Hepatocyte (in vitro differentiated cells): ENCODE measurements at regions not wholly inside any gene's neighbourhood (a gene's known extent, or its start where the extent isn't known, plus 50 kb on each side); places are given as distances from the start of the nearest gene placed in this dataset.

Experiments used
- DNase-seq: peaks from one replicate; pipeline ENCODE4 v3.0.0-alpha.2; 2016; ENCODE audit warnings: low spot score
- H2AFZ ChIP-seq: fragments of 200-600 bp; sonication (generic); 2 replicates; pipeline ENCODE4 v1.6.0; 2016; ENCODE audit warnings: antibody characterized with exemption, mild to moderate bottlenecking
- H3K27ac ChIP-seq: fragments of 200-600 bp; sonication (generic); 2 replicates; pipeline ENCODE4 v1.5.1; 2016; ENCODE audit warnings: mild to moderate bottlenecking
- H3K27me3 ChIP-seq: fragments of 200-600 bp; sonication (generic); 2 replicates; pipeline ENCODE4 v1.6.1; 2016
- H3K36me3 ChIP-seq: fragments of 200-600 bp; sonication (generic); replicated peaks from 2 replicates; pipeline ENCODE4 v1.5.1; 2016; ENCODE audit warnings: low read depth; ENCODE audit not compliant: insufficient read depth
- H3K4me1 ChIP-seq: fragments of 200-600 bp; sonication (generic); 2 replicates; pipeline ENCODE4 v1.5.1; 2016; ENCODE audit warnings: mild to moderate bottlenecking, moderate library complexity; ENCODE audit not compliant: insufficient read depth
- H3K4me2 ChIP-seq: fragments of 200-600 bp; sonication (generic); 2 replicates; pipeline ENCODE4 v1.6.0; 2016
- H3K4me3 ChIP-seq: fragments of 200-600 bp; sonication (generic); 2 replicates; pipeline ENCODE4 v1.5.1; 2016; ENCODE audit warnings: mild to moderate bottlenecking
- H3K79me2 ChIP-seq: fragments of 200-600 bp; sonication (generic); 2 replicates; pipeline ENCODE4 v1.6.0; 2017; ENCODE audit warnings: mild to moderate bottlenecking
- H3K9me2 ChIP-seq: fragments of 200-600 bp; sonication (generic); replicated peaks from 2 replicates; pipeline ENCODE4 v1.6.0; 2017; ENCODE audit warnings: mild to moderate bottlenecking; ENCODE audit not compliant: insufficient read depth
- H3K9me3 ChIP-seq: fragments of 200-600 bp; sonication (generic); 2 replicates; pipeline ENCODE4 v1.5.1; 2016; ENCODE audit warnings: low read depth, mild to moderate bottlenecking
- H4K20me1 ChIP-seq: fragments of 200-600 bp; sonication (generic); 2 replicates; pipeline ENCODE4 v1.6.0; 2016; ENCODE audit warnings: mild to moderate bottlenecking; ENCODE audit not compliant: insufficient read depth, poor library complexity, severe bottlenecking
- CTCF ChIP-seq: fragments of 200-600 bp; sonication (generic); IDR thresholded peaks from 2 replicates; pipeline ENCODE4 v1.5.1; 2016; ENCODE audit warnings: antibody characterized with exemption, mild to moderate bottlenecking; ENCODE audit not compliant: poor library complexity
- EZH2 ChIP-seq: fragments of 200-600 bp; sonication (generic); IDR thresholded peaks from 2 replicates; pipeline ENCODE4 v1.6.1; 2016; ENCODE audit warnings: antibody characterized with exemption, mild to moderate bottlenecking, borderline replicate concordance
- EZH2phosphoT487 ChIP-seq: fragments of 200-600 bp; sonication (generic); IDR thresholded peaks from one replicate; pipeline ENCODE4 v1.6.1; 2018; ENCODE audit warnings: antibody characterized with exemption, mild to moderate bottlenecking, low read depth, moderate library complexity; ENCODE audit not compliant: unreplicated experiment, severe bottlenecking
- WGBS: methylation state at CpG from one replicate; pipeline ENCODE4 v1.1.6; 2016; ENCODE audit warnings: low lambda C conversion rate; ENCODE audit errors: missing lambda C conversion rate; 5-methylcytosine and 5-hydroxymethylcytosine counted together

GRCh38 chr21:35168735-35169134 is 119.6 kb upstream of the RUNX1 start:
- Histone ChIP-seq H3K4me3 (no peak overlapping the region), H3K9me2 (no peaks in the 10 kb centered on the region), H3K4me1 (no peaks in the 10 kb centered on the region), H3K4me2 (no peak overlapping the region), H2AFZ (no peak overlapping the region), H3K79me2 (no peaks in the 10 kb centered on the region), H3K27ac (no peak overlapping the region), H3K36me3 (no peaks in the 10 kb centered on the region), H3K27me3 (no peaks in the 10 kb centered on the region), H4K20me1 (no peaks in the 10 kb centered on the region), H3K9me3 (no peaks in the 10 kb centered on the region)
- DNase-seq = no peak
- no peak for TF ChIP-seq EZH2
- TF ChIP-seq EZH2phosphoT487 = no peak
- TF ChIP-seq CTCF = no peak
- 77% methylated on average over 4 of the region's 4 CpGs for WGBS

GRCh38 chr21:35164971-35165483 is 115.9 kb upstream of the RUNX1 start:
- no peak for DNase-seq
- no peaks in the 10 kb centered on the region for H3K9me2 ChIP-seq
- H3K27me3 ChIP-seq = no peaks in the 10 kb centered on the region
- WGBS = 85% methylated on average over 3 of the region's 3 CpGs
- H3K36me3 ChIP-seq = no peaks in the 10 kb centered on the region
- H2AFZ ChIP-seq = no peak overlapping the region
- no peak overlapping the region for H3K4me3 ChIP-seq
- no peak overlapping the region for H3K27ac ChIP-seq
- no peaks in the 10 kb centered on the region for H3K4me1 ChIP-seq
- H3K4me2 ChIP-seq = no peak overlapping the region
- no peaks in the 10 kb centered on the region for H3K79me2 ChIP-seq
- H3K9me3 ChIP-seq = no peaks in the 10 kb centered on the region
- no peak for TF ChIP-seq EZH2phosphoT487
- no peak for TF ChIP-seq EZH2
- TF ChIP-seq CTCF = no peak
- H4K20me1 ChIP-seq = no peaks in the 10 kb centered on the region

GRCh38 chr21:35164380-35164779 is 115.3 kb upstream of the RUNX1 start:
- no peak for DNase-seq
- H3K4me2 ChIP-seq = no peak overlapping the region
- no peak overlapping the region for H3K27ac ChIP-seq
- no peaks in the 10 kb centered on the region for H4K20me1 ChIP-seq
- H2AFZ ChIP-seq = no peak overlapping the region
- H3K4me3 ChIP-seq = no peak overlapping the region
- H3K9me3 ChIP-seq = no peaks in the 10 kb centered on the region
- no peaks in the 10 kb centered on the region for H3K36me3 ChIP-seq
- TF ChIP-seq EZH2phosphoT487 (no peak), CTCF (no peak), EZH2 (no peak)
- WGBS = 94% methylated on average over 4 of the region's 4 CpGs
- H3K9me2 ChIP-seq = no peaks in the 10 kb centered on the region
- no peaks in the 10 kb centered on the region for H3K79me2 ChIP-seq
- H3K4me1 ChIP-seq = no peaks in the 10 kb centered on the region
- no peaks in the 10 kb centered on the region for H3K27me3 ChIP-seq

GRCh38 chr21:35163411-35163810 is 114.3 kb upstream of the RUNX1 start:
- H4K20me1 ChIP-seq = no peaks in the 10 kb centered on the region
- no peak overlapping the region for H3K4me2 ChIP-seq
- H3K27ac ChIP-seq = no peak overlapping the region

More at GRCh38 chr21:35163411-35163810, 114.3 kb upstream of the RUNX1 start:
- WGBS = 78% methylated on average over 3 of the region's 3 CpGs
- TF ChIP-seq CTCF = no peak
- TF ChIP-seq EZH2phosphoT487 = no peak
- no peak for TF ChIP-seq EZH2
- H2AFZ ChIP-seq = no peak overlapping the region
- no peaks in the 10 kb centered on the region for H3K79me2 ChIP-seq
- H3K9me3 ChIP-seq = no peaks in the 10 kb centered on the region
- H3K4me1 ChIP-seq = no peaks in the 10 kb centered on the region
- DNase-seq = no peak
- no peaks in the 10 kb centered on the region for H3K36me3 ChIP-seq
- H3K4me3 ChIP-seq = no peak overlapping the region
- H3K9me2 ChIP-seq = no peaks in the 10 kb centered on the region
- H3K27me3 ChIP-seq = no peaks in the 10 kb centered on the region
